NCI-H2029 treated with DMSO at 0.1 percent for 48 hours (cell line): ENCODE measurements at regions not wholly inside any gene's neighbourhood (a gene's known extent, or its start where the extent isn't known, plus 50 kb on each side); places are given as distances from the start of the nearest gene placed in this dataset.
A peak's percentile ranks its signal among the peaks of the same experiment; 100 is the strongest.
"Not testable (repeated sequence)": the region's sequence is repeated elsewhere in the genome, so short reads cannot be mapped to it uniquely, and the experiment has no call there.

Experiments used
- DNase-seq: peaks from one replicate; lab custom pipeline; 2025; lab: John Stamatoyannopoulos, UW

DNA sequence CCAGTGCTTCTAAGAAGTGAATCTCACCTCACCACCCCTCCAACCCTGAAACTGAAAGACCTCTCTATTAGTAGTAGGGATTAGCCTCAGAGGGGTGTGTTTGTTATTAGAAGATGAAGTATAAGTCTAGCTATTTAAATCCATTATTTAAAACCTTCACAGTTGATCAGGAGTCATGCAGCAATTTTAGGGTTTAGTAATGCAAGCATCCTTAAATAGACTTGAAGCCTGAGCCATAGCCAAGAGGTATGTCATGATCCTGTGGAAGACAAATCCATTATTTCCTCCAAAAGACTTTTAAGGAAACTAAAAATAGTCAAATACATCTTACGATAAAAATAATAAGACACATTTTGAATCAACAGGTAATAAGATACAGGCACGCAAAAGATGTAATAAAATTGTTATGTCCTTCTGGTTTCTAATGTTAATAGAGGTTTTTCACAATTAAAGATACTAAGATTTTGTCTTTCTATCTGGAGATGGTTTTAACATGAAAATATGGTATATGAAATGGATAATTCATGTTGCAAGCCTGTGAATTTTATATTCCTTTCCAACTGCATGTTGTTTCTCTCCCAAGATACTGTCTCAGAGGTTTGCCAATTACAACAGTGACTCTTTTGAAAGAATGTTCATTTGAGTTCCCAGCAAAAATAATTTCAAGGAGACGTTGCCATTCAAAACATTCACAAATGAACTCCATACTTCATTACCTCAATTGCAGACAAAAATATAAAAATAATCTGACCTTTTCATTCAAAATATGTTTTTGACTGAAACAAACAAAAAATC is 68.0 kb downstream of the LUZP4 start:
- DNase-seq: no peak

DNA sequence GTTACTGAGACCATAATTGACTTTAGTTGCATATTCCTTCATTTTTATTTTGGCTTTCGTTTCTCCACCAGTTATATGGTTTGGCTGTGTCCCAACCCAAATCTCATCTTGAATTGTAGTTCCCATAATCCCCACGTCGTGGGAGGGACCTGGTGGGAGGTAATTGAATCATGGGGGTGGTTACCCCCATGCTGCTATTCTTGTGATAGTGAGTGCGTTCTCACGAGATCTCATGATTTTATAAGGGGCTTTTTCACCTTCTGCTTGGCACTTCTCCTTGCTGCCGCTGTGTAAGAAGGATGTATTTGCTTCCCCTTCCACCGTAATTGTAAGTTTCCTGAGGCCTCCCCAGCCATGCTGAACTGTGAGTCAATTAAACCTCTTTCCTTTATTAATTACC is 70.0 kb downstream of the LUZP4 start:
- DNase-seq: not testable (repeated sequence)

DNA sequence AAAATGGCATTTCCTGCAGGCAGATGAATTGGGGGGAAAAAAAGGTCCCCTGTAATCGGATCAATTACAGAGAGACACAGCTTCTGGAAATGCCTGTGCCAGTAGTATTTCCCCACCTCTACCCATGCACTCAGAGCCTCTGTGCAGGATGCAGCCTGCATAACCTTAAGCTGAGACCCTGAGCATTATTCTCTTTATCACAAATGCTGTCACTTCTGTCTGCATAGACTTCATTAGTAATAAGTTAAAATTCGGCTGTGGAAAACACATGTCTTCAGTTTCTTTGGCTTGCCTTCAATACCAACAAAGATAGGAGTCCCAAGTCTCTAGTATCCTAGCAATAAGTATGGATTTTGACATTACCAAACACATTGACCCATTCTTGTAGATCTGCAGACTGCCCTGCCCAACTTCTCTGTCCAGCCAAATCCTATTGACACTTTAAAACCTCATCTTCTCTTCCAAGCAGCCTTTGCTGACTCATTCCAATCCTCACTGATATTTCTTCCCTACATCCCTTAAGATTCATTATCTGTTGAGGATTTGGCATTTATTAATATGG is 70.8 kb downstream of the LUZP4 start:
- DNase-seq: no peak

GRCh38 chrX:115362334-115363095 is 73.0 kb downstream of the LUZP4 start:
- DNase-seq: no peak

- no peak for DNase-seq
Measured at GRCh38 chrX:115363372-115363771, 73.9 kb downstream of the LUZP4 start.

DNA sequence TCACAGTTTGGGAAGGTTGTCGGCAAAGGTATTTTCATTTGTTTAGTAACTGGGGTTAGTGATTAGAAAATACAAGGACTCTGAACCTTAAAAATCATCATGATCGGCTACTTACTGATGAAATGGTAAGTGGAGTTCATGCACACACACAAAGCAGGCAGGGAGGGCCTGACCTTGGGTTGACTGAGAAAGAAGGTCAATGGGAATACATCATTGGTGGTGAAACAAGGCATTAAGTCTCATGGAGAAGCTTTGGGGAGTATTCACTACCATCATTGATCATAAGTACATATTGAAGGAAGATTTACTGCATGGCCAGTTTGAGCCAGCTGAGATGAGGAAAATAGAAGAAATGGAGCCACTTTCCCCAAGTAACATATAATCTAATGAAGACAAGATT is 74.4 kb downstream of the LUZP4 start:
- DNase-seq: no peak

DNA sequence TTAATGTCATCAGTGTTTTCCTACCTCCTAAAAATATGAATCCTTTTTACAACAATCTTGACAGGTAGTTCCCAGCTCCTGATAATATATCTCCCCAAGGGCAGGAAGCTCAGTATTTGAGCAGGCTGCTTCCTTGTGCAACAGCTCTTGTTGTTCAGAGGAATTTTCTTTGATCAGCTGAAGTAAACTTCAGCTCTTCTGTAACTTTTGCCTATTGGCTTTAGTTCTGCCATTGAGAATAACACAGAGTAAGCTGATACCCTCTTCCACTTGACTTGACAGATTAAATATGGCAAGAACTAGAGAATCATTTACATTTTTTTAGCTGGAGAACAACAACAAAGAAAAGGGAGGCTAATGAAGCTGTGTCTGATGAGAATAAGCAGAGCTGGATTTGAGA is 75.2 kb downstream of the LUZP4 start:
- DNase-seq: no peak

DNA sequence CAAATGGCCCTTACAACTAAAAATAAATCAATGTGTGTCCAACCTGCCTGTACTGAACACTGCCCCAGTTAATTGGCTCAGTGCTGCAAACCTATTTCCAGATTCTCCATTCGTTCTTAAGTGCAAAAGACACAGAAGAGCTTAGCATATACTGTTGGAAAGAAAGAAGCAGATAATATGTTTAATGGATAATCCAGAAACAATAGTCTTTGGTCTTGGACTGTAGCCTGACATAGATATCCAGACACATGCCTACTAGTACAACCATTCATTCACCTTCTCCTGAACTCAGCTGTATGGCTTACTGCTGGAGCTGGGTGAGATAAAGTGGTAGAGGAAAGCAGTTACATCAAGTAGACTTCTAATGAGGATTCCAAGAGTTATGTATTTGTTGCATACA is 77.0 kb downstream of the LUZP4 start:
- no peak for DNase-seq

GRCh38 chrX:115367455-115367854 is 77.9 kb downstream of the LUZP4 start:
- DNase-seq: no peak

DNA sequence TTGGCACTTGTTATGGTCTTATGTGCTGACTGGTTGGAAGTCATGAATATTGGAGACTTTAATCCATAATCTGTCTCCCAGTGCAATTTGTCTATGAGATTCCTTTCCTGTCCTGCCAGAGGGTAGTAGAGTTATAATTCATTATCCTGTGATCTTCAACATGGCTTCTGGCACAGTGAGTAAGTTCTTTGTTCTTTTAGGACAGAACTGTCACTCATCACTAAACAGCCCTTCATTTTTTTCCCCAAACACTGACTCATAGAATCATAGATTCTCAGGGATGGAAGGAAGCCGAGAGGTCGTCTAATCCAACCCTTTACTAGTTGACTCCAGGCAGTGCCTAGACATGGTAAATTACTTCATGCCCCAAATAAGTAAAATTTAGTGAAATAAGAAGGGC is 78.4 kb downstream of the LUZP4 start:
- DNase-seq: no peak

DNA sequence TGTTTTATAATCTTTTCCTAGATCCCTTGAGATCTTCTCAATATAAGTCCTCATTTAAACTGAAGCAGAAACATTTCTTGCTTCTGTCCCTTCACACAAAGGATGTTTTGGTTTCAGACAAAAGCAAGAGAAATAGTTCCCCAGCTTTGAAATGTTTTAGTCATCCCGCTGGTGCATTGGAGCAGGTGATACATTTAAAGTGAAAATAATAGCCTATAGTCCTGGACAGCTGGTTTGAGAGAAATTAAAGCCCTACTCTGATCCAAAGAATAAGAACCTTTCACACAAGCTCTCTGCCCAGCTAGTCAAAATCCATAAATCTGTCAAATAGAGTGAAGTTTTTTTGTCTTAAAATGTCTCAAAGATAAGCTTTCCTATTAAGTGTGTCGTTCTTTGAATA is 79.4 kb downstream of the LUZP4 start:
- no peak for DNase-seq

DNA sequence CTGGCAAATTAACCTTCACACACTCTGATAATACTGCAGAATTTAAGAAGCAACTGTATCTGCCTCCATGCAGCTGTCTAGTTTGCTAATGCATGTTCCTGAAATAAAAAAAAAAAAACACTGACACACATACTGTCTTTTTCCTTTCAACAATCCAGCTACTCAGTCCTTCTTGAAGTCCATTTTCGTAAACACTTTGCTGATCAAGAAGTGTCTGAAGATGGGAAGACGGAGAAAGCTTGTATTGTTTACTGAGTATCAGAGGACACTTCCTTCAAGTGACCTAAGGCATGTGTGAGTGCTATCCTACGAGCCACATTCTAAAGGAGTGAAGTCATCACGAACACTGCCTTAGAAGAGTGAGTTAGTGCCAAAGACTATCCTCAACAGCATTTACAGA is 82.6 kb downstream of the LUZP4 start:
- no peak for DNase-seq

- no peak for DNase-seq
Measured at GRCh38 chrX:115373308-115373707, 83.8 kb downstream of the LUZP4 start.

DNA sequence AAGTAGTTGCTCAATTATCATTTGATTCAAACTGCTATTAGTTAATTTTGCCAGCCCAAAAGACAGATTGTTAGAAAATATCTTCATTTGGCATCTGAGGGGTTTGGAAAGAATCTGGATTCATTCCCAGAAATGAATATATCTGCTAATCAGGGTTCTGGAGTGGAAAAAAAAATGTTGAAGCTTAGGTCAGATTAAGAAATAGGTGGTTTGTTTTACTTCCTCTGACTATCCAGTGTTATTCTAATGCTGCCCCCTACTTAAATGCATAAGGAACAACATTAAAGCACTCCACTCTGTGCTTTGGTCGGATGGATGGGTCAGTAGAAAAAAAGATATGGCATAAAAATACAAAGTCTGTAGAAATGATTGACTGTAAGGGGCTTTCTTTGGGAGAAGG is 89.0 kb downstream of the LUZP4 start:
- no peak for DNase-seq

DNA sequence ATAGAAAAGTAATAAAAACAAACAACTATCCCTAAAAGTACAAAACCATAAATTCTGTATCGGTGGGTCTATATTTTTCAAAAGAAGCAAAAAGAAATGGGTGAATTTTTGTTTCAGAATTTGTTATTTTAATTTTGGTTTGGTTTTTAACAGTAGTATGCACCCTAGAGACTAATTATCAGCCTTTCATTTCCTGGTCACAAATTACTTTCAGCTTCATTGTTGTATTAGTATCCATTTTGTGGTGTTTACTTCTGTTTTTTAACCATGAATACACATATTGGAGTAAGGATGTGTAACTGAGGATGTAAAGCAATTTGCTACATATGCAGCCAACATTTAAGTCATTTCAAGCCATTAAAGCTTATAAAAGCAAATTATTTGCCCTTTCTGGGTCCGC is 97.8 kb downstream of the LUZP4 start:
- no peak for DNase-seq

DNA sequence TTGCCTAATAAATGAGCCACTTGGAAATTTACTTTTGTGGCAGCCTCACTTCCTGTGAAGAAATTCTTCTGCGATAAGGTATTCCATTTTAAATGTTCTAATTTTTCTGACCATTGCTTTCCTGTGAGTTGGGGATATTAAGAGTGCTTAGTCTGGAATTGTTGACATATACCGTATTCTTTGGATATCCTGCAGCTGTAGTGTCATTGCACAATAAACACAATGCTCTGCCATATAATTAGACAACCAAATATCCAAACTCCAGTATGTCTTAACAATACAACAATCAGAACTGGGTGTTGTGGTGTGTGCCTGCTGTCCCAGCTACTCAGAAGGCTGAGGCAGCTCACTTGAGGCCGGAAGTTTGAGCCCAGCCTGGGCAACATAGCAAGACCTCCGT is 99.4 kb downstream of the LUZP4 start:
- no peak for DNase-seq

- no peak for DNase-seq
Measured at GRCh38 chrX:115390078-115390477, 100.6 kb downstream of the LUZP4 start.

DNA sequence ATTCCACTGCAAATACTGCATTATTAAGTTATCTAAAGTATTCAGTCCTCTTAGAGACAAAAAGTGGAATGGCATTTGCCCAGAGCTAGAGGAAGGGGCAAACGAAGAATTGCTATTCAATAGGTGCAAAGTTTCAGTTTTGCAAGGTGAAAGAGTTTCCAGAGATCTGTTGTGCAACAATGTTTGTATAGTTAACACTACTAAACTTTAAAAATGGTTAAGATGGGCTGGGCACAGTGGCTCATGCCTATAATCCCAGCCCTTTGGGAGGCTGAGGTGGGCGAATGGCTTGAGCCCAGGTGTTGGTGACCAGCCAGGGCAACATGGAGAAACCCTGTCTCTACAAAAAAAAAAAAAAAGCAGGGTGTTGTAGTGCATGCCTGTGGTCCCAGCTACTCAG is 102.5 kb downstream of the LUZP4 start:
- no peak for DNase-seq

DNA sequence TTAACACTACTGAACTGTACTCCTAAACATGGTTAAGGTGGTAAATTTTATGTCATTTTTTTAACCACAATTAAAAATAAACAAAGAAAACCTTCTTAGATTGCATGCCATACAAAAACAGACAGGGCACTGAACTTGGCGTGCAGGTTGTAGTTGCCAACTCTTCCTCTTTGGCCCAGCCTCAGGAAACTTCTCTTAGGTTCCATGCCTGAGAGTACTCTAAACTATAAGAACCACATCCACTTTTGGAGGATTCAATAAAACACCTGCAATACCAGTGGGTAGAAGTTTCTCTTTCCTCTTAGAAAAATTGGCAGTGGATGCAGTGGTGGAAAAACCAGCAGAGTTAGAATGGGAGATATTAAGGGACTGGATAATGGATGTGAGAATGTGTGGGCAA is 103.4 kb downstream of the LUZP4 start:
- no peak for DNase-seq

DNA sequence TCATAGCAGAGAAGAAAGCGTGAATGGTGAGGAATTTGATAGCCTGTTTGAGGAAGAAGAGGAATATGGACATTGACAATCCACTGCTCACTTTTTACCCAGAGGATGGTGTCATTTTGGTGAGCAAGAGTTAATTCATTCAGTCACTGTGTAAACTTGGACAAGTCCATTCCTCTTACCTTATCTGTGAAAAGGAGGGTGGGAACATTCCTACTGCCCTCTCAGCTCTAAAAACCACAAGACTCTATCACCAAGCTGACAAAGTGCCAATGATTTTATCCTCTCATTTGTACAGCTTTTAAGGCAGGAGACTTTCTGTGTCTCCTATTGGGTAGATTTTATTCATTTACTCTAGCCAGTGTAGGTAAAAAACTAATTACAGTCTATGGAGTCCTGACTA is 103.8 kb downstream of the LUZP4 start:
- DNase-seq: no peak

GRCh38 chrX:115394806-115395205 is 105.3 kb downstream of the LUZP4 start:
- DNase-seq: not testable (repeated sequence)

- DNase-seq: peak; percentile 20
Measured at GRCh38 chrX:115399306-115399705, 109.8 kb downstream of the LUZP4 start.

DNA sequence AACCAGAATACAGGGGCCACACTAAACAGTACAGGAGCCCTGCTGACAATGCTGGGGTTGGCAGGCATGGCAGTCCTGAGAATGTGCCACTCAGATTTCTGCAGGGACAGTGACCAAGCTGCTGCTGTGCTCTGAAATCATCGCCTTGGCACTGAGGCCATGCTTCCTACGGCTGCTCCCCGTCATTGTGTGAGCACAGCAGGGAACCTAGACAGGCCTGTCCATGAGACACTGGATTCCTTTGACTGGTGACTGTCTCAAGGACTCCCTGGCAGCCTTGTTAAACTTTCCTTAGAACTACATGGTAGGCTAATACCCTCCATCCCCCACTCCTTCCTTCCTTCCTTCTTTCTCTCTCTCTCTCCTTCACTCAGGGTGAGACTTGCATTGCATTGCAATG is 111.4 kb downstream of the LUZP4 start:
- no peak for DNase-seq
